Fibroblast of the conjunctiva (primary cell): ENCODE measurements at regions not wholly inside any gene's neighbourhood (a gene's known extent, or its start where the extent isn't known, plus 50 kb on each side); places are given as distances from the start of the nearest gene placed in this dataset.

Experiments
- DNase-seq: peaks from one replicate; pipeline ENCODE4 v3.0.0-alpha.2; 2010; ENCODE audit warnings: low read depth

DNA sequence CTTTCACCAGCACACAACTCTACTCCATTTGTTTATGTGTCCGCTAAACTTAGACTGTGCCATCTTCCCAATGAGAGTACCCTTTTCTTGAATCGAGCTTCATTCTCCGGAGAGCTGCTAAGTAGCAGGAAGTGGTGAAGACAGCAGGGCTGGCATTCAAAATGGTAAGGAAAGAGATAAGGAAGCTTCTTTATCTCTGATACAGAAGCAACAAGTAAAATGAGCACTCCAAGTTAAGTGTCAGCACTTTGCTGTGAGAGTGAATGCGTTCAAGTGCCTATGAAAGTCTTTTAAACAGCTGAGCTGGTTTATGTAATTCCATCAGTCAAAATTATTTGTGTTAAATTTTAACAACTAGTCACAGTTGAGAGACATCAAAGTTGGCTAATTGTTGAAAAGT is 386.8 kb upstream of the PTPRD start:
- no peak for DNase-seq

DNA sequence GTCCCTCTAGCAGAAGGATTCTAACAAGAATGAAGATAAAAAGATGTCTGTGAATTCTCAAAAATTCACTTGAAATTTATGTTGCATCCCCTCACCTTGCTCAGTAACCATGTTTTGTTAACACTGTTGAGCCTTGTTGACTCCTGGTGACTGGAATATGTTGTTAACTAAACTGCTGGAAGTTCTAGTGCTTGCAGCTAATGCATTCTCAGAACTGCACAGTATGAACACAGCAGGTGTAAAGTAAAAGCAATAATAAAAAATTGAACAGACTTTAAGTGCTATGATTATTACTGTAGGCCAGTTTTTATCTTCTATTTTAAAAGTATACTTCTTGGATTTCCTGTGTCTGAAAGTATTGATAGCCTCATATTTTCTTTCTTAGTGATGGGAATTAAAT is 388.7 kb upstream of the PTPRD start:
- DNase-seq, result no peak

DNA sequence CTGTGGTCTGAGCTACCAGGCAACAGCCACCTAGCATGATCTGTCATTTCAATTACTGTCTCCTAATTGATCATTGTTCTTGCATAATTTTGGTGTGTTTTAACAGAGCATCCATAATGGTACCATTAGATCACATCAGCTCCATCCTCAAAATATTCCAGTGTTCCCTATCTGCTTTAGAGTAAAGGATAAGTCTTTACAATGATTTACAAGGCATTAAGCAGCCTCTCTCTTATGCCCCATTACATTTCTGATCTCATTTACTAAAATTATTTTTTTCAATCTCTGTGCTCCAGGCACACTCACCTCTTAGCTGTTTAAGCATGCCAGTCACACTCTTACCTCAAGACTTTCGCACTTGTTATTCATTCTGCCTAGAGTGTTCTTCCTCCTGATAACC is 389.9 kb upstream of the PTPRD start:
- no peak for DNase-seq

DNA sequence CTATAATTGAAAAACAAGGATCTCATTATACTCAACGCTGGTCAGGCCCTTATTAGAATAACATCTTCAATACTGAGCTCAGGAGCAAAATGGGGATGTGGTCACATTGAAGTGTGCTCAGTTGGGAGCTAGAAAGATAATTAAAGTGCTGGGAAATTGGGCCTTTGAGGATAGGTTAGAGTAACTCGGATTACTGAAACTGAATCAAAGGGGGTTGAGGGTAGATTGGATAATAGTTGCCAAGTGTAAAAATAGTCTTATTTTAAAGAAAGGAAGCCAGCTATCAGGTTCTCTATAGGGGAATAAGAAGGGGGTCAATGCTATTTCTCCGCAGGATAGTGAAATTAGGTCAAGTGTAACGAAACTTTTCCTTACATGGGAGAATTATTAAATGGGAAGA is 391.0 kb upstream of the PTPRD start:
- no peak for DNase-seq

DNA sequence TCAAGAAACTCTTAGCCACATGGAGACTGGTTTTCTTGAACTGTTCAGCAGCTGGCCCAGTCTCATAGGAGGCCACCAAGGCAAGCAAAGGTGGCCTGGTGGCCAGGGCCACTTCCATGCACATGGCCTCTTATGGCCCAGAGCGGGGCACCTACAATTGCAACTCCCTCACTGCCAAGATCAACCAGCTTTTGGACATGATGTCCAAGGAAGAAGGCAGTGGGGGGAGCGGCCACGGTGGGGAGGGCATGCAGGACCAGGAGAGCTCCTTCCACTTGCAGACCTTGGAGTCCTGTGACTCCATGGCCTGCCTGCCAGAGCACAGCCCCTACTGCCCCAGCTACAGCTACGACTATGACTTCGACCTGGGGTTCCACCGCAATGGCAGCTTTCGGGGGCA is 398.9 kb upstream of the PTPRD start:
- DNase-seq, result no peak

DNA sequence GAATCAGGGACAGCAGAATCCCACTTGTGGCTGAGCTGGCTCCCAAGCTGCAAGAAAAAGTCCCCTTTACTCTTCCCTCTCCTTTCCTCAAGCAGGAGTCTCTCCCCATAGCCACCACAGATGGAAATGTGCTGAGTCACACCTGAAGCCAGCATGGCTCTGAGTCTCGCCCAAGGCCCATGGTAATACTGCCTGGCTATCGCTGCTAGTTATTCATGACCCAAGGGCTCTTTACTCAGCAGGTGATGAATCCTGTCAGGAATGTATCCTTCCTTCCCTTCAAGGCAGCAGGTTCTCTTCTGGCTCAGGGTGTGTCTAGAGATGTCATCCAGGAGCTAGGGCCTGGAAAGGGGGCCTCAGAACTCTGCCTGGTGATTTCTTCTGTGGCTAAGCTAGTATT is 403.3 kb upstream of the PTPRD start:
- DNase-seq, result no peak

DNA sequence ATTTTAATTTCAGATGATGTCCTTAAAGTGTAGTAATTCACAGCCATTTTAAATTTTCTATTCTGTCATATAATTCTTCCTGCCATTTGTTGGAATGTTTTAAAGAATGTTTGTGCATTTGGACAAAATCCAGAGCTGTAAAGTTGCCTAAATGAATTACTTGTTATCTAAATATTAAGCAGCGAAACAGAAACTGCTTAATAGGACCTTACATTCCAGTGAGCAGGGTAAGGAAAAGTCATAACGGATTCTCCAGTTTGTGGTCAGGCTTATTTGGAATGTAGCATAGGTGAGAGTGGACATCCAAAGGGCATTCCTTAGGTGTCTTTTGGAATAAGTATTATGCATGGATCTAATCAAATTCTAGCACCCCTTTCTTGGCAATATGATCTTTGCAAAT is 410.4 kb upstream of the PTPRD start:
- no peak for DNase-seq

DNA sequence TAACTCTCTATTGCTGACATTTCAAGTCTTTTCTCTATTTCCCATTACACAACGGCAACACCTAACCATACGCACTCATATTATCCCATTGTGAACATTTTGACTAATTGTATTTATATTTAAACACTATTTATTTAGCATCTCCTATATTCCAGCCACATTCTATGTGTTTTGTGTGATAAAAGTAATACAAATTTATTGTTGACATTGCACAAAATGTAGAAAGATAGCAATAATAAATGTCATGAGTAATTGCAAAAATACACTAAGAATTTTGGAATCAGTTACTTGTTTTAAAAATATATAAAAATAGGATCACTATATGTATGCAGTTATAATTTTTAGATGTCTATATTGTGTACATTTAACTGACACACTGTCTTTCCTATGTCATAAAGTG is 413.0 kb upstream of the PTPRD start:
- DNase-seq, result no peak

DNA sequence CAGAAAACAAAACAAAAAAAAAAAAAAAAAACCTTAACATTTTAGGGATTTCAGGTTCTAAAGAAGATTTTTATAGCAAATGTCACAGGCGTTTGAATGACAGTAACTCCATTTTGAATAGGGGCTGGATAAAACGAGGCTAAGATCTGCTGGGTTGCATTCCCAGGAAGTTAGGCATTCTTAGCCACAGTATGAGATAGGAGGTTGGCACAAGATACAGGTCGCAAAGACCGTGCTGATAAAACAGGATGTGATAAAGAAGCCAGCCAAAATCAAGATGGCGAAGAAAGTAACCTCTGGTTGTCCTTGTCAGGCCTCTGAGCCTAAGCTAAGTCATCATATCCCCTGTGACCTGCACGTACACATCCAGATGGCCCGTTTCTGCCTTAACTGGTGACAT is 425.6 kb upstream of the PTPRD start:
- no peak for DNase-seq

DNA sequence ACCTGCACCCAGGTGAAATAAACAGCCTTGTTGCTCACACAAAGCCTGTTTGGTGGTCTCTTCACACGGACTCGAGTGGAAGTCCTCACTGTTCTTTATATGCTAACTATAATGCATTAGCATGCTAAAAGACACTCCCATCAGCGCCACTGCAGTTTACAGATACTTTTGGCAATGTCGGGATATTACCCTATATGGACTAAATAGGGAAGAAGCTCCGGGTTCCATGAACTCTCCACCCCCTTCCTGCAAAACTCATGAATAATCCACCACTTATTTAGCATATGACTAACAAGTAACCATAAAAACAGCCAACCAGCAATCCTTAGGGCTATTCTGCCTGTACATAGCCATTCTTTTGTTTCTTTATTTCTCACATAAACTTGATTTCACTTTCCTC is 426.2 kb upstream of the PTPRD start:
- DNase-seq, result no peak

DNA sequence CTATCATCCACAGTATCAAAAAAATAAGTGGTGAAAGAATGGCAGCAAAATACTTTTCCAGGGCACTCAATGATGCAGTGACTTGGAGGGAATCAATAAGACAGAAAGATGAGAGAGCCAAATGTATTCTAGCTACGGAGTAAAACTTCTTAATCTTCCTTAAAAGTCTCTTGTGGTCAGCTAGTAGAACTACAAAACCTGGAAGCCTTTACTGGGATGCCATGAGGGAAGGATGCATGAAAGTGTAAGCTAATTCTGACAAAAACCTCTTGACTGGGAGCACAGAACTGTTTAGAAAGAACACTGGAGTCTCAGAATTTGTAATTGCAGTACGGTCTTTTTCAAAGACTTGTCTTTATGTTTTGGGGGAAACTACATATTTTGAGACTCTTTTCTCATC is 432.8 kb upstream of the PTPRD start:
- DNase-seq, result no peak

DNA sequence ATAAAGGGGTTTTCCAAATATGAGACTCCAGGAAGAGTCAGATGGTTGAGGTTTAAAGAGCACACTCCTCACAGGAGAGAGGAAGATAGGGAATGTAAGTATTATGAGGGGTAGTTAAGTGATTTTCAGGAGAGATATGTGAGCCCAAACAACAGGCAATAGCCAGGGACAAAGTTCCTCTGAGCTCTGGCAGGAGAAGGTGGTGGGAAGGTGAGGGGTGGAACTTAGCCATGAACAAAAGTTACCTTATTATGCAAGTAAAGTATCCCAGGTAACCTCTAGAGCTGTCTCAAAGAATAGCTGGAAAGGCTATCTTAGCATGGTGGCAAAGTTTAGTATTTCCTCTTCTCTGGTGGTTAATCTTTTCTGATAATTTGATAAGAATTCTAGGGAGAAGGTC is 450.5 kb upstream of the PTPRD start:
- DNase-seq, result no peak

DNA sequence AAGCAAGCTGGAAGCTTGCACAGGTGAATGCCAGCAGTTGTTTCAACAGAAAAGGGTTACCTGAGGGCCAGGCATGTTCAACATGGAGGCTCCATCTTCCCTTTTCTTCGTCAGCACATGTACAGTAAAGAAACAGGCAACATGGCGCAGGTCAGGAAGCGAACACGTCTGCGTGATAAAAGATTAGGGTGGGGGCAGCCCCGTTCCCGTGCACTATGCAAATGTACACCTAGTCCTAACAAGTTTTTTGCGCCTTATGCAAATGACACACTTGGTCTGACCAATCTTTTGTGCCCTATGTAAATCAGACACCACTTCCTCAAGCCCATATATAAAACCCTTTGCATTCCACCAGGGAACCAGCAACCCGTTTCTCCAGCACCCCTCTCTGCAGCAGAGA is 452.1 kb upstream of the PTPRD start:
- DNase-seq, result no peak

DNA sequence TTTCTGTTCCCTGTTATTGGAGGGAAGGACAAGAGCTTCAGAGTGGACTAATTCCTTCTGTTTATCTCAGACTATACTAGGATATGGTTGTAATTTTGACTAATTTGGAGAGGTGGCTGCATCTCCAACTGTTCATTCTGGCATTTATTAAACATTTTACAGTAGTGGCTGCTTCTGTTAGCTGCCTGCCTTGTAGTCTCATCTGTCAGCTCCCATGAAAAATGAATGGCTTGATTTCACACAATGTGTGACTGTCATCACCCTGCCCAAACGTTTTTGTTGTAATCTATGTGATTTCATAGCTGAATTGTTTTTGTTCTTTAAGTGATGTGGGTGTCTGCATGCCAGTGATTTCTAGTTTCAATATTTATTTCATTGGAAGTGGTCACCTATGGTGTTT is 459.4 kb upstream of the PTPRD start:
- no peak for DNase-seq

DNA sequence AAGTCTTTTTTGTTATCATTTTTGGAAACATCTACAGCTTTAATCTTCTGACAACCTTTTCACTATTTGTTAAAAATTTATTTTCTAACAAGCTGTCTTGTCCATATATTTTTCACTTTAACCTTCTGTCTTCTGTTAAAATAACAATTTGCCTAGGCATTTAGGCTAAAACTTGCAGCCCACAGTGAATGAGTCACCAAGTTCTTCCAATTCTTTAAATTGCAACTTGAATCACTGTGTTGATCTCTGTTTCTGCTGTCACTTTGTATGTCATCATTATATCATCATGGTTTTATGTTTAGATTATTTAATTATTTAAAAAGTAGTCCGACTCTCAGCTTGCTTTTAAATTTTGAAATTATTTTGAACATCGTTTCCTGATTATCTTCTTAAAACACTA is 473.8 kb upstream of the PTPRD start:
- DNase-seq, result no peak

DNA sequence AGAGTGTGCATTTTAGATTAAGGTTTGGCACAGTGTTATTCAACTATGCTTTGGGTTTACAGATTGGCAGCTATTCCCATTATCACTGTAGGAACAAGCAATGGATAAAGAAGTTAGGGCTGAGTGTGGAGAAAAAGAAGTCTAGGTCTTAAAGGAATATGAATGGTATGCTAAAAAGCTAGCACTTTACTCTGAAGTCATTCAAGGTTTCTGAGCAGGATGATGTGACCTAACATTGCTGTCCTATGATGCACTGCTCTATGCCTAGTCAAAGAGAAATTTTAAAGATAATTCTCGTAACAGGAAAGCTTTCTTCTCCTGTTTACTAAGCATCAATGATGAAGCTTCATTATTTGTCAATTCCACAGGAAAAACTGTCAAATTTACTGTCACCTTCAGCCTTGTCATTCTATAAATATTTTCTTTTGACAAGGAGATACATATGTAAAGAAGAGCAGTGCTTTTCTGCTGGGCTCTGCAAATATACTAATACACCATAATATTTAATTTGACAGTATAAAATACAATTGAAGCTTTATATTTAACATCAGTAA is 476.1 kb upstream of the PTPRD start:
- no peak for DNase-seq

DNA sequence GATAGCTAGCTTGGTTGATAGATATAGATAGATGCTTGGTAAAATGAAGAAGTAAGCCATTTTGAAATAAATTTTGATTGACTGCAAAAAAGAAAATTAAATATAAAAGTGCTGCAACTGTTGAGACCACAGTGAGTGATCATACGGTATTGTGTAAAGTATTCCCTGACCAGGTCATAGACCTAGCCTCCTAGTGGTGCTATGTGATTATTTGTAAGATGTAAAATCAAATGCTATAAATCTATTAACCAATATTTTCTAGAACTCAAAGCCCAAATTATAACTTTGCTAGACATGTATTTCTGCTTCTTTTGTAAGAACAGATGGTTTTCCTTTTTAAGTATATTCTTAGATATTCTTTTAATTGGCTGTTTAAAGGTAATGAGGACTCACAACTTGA is 480.2 kb upstream of the PTPRD start:
- no peak for DNase-seq

DNA sequence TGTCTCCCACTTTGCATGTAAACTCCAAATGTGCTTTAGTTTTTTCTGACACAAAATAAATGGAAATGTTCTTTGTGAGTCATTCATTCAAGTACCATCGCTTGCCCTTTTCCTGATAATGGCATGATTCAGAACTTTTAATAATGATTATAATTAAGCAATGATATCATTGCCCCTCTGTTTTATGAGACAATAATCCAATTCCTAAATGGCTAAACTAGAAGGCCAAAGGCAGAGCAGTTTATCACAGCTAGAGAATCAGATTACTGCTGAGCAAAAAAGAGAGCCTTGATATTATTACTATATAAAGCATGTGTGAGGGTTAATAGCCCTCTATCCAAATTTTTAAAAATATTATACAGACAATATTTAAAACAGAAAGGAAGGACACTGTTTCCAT is 484.2 kb upstream of the PTPRD start:
- DNase-seq, result no peak

DNA sequence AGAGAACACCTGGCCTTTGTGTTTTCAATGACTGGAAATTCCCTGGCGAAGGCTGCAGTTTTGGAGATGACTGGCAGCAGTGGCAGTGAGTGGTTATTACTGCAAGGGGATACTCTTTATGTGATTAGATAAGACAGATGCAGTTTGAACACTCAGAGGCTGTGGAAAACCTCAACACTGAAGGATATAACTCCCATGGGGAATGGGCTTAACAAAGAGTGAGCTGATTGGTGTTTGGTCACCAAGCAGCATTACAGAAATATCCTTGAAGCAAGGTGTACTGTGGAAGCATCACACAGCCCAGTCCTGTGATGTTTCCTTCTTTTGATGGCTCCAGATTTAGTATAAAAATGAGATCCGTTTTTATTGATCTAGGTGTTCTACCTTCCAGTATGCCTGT is 490.7 kb upstream of the PTPRD start:
- DNase-seq, result no peak

DNA sequence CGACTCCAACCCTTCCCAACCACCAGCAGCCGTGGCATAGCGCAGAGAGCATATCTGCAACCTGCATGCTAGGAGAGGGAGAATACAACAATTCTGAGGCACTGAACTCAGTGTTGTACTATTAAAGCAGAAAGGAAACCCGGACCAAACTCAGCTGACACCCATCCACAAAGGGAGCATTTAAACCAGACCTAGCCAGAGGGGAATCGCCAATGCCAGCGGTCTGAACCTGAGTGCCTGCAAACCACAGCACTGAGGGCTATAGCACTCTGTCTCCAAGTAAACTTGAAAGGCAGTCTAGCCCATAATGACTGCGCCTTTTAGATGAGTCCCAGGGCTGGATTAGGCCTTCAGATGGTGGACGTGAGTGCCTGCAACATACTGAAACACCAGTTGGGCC is 494.4 kb upstream of the PTPRD start:
- no peak for DNase-seq

DNA sequence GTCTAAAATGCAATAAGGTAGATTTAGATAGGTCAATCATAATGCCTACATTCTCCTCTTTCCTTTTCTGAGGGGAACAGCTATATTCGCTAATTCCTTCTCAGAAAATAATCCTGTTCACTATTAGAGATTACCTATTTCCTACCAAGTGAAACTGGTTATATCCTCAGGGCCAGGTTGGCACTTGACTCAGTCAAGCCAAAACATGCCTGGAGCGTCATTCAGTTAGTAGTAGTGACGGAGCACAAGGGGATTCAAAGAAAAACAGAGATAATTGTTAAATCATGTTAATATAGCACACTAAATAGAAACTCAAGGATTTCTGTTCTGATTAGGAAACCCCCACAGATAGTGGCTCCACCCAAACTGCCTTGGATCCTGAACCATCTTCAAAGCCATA is 515.4 kb upstream of the PTPRD start:
- no peak for DNase-seq

DNA sequence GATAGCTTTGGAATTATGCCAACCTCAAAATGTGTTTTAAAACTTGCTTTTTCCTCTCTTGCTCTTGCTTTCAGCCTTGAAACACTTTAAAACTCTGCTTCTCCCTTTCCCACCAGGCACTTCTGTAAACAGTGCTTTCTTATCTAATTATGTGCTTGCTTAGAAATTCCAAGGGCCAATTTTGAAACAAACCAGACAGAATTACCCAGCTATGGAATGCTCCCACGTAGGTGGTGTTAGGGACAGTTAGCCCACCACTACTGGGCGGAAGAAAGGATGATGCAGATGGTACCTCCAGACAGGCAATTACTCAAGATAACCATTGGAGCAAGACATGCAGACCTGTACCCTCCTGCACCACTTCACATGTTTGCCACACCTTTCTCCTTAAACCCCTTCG is 523.0 kb upstream of the PTPRD start:
- DNase-seq, result no peak

DNA sequence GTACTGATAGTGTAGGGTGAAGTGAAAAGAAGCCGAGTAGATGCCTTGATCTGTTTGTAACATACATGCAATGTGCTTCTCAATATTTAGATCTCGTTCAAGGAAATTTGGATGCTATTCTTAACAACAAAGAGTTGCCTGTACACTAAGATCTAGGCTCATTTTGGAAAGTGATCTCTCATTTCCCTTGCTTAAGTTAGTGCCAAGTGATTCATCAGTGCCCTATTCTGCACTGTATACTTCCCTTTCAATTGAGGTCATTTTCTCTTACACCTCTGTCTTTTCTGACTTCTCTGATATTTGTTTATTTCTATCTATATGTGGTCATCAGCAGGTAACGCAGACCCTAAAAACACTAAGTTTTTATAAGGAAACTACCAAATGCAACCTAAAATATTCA is 528.6 kb upstream of the PTPRD start:
- no peak for DNase-seq

DNA sequence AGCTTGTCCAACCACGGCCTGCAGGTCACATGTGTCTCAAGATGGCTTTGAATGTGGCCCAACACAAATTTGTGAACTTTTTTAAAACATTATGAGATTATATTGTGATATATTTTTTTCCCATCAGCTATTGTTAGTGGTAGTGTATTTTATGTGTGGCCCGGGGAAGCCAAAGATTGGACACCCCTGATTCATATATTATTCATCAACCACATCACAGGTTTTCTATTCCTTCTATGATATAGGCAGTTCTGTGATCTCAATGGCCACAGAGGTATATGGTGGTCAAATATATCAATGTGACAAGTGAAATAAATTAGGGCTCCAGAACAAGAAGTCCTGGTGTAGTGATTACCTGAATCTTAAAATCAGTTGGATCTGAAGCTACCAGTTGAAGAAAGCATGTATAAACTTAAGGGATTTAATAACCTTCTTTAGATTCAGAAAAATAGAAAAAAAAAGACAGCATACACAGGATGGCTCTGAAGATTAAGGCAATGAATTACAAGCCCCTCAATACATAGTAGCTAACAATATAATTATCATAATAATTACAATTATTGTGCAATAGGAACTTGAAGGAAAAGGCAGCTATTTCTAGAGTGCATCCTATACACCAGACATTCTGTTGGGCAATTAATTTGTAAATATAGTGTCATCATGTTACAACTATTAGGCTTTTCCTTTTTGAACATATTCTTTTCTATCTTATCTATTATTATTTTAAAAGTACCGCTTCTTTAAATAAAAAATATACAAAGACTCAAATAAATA is 530.4 kb upstream of the PTPRD start:
- no peak for DNase-seq
